ENCODE measurements at regions not wholly inside any gene's neighbourhood (a gene's known extent, or its start where the extent isn't known, plus 50 kb on each side); places are given as distances from the start of the nearest gene placed in this dataset.
"Not testable (repeated sequence)": the region's sequence is repeated elsewhere in the genome, so short reads cannot be mapped to it uniquely, and the experiment has no call there.

DNA sequence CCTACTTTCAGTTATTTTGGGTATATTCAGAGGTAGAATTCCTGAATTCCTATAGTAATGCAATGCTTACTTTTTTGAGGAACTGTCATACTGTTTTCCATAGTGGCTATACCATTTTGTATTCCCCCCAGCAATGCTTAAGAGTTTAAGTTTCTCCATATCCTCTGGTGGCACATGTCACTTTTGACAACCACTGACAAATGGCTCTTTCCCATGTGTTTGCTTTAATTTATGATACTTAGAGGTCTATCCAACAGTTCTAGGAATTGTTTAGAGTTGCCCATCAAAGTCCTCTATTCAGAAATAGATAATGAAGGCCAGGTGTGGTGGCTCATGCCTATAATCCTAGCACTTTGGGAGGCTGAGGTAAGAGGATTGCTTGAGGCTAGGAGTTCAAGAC lies 128.9 kb upstream of the CFAP20DC start:
- TF ChIP-seq, protein P1, sequence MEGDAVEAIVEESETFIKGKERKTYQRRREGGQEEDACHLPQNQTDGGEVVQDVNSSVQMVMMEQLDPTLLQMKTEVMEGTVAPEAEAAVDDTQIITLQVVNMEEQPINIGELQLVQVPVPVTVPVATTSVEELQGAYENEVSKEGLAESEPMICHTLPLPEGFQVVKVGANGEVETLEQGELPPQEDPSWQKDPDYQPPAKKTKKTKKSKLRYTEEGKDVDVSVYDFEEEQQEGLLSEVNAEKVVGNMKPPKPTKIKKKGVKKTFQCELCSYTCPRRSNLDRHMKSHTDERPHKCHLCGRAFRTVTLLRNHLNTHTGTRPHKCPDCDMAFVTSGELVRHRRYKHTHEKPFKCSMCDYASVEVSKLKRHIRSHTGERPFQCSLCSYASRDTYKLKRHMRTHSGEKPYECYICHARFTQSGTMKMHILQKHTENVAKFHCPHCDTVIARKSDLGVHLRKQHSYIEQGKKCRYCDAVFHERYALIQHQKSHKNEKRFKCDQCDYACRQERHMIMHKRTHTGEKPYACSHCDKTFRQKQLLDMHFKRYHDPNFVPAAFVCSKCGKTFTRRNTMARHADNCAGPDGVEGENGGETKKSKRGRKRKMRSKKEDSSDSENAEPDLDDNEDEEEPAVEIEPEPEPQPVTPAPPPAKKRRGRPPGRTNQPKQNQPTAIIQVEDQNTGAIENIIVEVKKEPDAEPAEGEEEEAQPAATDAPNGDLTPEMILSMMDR (conservative IDR thresholded peaks at IDR 0.05; ENCODE audit: low read depth, low read length): no peak
- no peak overlapping the region for H3K4me3 ChIP-seq (ENCODE audit: low read depth, low read length)
- DNase-seq (ENCODE audit: low read depth): no peak

DNA sequence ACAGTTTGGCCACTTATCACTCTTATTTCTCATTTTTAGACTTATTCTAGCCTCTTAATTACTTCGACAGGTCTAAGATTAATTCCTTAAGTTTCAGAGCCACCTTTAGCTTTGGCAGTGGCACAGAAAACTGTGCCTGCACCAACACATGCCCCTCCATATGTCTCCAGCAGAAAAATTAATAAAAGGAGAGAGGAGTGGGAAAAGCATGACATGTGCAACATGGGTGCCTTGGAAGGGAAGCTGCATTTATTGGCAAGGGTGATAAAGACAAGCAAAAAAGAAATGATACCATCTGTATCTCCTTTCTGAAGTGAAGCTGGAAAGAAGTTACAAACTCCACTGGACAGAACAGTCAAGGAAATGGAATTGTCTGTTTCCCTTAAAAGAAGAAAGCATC lies 121.7 kb upstream of the CFAP20DC start:
- no peak for DNase-seq (ENCODE audit: low read depth)

DNA sequence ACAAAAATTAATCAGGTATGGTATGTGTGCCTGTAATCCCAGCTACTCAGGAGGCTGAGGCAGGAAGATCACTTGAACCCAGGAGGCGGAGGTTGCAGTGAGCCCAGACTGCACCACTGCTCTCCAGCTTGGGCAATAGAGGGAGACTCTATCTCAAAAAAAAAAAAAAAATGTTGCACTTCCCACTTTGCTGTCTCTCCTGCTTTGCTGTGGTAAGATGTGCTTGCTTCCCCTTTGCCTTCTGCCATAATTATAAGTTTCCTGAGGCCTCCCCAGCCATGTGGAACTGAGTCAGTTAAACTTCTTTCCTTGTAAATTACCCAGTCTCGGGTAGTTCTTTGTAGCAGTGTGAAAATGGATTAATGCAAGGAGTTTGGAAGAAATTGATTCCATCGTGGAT lies 120.3 kb upstream of the CFAP20DC start:
- not testable (repeated sequence) for DNase-seq (ENCODE audit: low read depth); H3K4me3 ChIP-seq (ENCODE audit: low read depth, low read length)

More for the DNA sequence above, 121.7 kb upstream of the CFAP20DC start:
- TF ChIP-seq, protein P1 (conservative IDR thresholded peaks at IDR 0.05; ENCODE audit: low read depth, low read length): no peak
- H3K4me3 ChIP-seq (ENCODE audit: low read depth, low read length): no peak overlapping the region

DNA sequence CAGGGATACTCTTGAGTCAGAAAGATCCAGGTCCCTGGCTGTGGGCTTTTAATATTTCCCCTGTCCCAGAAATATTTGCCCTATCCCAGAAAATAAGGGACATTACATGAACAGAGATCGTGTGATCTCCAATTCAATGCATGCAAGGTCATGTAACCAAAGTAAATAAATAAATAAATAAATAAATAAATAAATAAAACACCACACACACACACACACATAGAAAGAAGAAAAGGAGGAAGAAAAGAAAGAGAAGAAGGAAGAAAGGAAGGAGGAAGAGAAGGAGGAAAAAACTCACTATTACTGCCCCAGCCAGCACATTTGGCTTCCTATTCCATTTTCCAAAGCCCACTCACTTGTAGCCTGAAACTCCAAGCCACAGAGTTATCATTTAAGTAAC lies 117.9 kb upstream of the CFAP20DC start:
- no peak overlapping the region for H3K4me3 ChIP-seq (ENCODE audit: low read depth, low read length)
- TF ChIP-seq, protein P1 (conservative IDR thresholded peaks at IDR 0.05; ENCODE audit: low read depth, low read length): no peak
- DNase-seq (ENCODE audit: low read depth): no peak

DNA sequence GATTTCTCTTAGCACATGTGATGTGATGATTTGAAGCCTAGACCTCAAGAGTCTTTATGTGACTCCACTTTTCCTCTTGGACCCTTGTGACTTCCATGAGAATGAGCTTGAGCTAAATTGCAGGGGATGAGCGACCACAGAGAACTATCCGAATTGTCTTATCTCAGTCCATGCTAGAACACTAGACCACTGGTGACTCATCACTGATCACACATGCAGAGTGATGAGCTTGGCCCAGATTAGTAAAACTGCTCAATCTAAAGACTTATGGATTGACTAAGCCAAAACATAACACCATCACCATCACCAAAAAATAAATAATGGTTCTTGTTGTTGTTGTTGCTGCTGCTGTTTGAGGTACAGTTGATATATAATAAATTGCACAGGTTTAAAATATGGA lies 114.1 kb upstream of the CFAP20DC start:
- no peak overlapping the region for H3K4me3 ChIP-seq (ENCODE audit: low read depth, low read length)
- peak; percentile 5 for DNase-seq (ENCODE audit: low read depth)
- TF ChIP-seq, protein P1 (conservative IDR thresholded peaks at IDR 0.05; ENCODE audit: low read depth, low read length): no peak

DNA sequence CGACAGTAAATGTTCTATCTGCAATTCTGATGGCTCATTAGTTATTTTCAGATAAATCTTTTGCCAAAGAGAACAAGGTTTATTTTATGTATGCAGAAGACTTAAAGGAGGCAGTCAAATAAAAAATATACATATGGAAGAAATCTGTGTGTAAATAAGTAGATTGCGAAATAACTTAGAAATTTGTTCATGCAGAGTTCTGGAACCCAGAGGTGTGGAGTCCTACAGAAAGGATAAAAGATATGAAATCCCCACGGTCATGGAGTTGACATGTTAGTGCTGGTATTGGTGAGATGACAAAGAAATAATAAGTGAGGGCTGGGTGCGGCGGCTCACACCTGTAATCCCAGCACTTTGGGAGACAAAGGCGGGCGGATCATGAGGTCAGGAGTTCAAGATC lies 111.2 kb upstream of the CFAP20DC start:
- no peak for DNase-seq (ENCODE audit: low read depth)
- H3K4me3 ChIP-seq (ENCODE audit: low read depth, low read length): no peak overlapping the region
- TF ChIP-seq, protein P1 (conservative IDR thresholded peaks at IDR 0.05; ENCODE audit: low read depth, low read length): no peak

DNA sequence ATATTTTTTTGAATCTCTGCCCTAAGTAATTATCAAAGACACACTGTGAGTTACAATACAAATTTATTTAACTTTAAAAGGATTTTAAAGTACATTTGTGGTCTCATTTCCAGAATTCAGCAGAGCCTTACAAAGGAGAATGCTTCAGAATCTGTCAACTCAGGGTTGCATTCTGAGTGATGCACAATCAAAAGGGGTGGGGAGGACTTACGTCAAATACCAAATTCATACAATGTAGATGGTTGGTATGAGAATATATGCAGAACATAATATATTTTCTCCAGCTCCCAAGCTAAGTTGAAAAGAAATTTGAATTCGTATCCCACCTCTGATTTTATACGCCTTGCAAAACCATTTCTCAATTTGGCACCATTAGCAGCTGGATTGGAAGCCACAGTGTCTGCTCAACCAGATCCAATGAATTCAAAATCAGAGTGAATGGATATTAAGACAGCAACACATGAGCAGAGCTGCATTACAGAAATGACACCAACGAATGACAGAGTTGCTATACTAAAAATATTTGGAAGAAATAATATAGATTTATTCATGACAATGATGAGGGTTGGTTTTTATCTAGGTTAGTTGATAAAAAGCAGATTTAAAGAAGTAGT lies 110.4 kb upstream of the CFAP20DC start:
- H3K4me3 ChIP-seq (ENCODE audit: low read depth, low read length): no peak overlapping the region
- TF ChIP-seq, protein P1 (conservative IDR thresholded peaks at IDR 0.05; ENCODE audit: low read depth, low read length): no peak
- DNase-seq (ENCODE audit: low read depth): no peak

All from choroid plexus epithelial cell (primary cell).